Right atrium auricular region (tissue), 2 donors: ENCODE measurements at regions not wholly inside any gene's neighbourhood (a gene's known extent, or its start where the extent isn't known, plus 50 kb on each side); places are given as distances from the start of the nearest gene placed in this dataset.

Experiments
- DNase-seq: peaks from one replicate; pipeline ENCODE4 v3.0.0-alpha.2; 2019; ENCODE audit warnings: low spot score
- H3K27ac ChIP-seq, 2 donors: fragments of 200-600 bp; sonication (generic); 1 replicate in 1 of 2; 2 replicates in 1 of 2; pipeline ENCODE4 v1.5.1; 2016 to 2019
- H3K27me3 ChIP-seq, 2 donors: fragments of 200-600 bp; sonication (generic); one replicate each; pipeline versions ENCODE4 v1.5.1 to v1.6.0; 2017 to 2019
- H3K36me3 ChIP-seq: fragments of 200-600 bp; sonication (generic); one replicate; pipeline ENCODE4 v1.5.1; 2016
- H3K4me1 ChIP-seq, 2 donors: fragments of 200-600 bp; sonication (generic); one replicate each; pipeline versions ENCODE4 v1.5.1 to v1.6.0; 2017 to 2019
- H3K4me3 ChIP-seq, 2 donors: fragments of 200-600 bp; sonication (generic); 1 replicate in 1 of 2; 2 replicates in 1 of 2; pipeline ENCODE4 v1.5.1; 2017 to 2019; ENCODE audit warnings: mild to moderate bottlenecking in 1 of 2, moderate library complexity in 1 of 2
- H3K9me3 ChIP-seq, 2 donors: fragments of 200-600 bp; sonication (generic); one replicate each; pipeline ENCODE4 v1.5.1; 2019
- CTCF ChIP-seq, 2 donors: fragments of 200-600 bp; sonication (generic); IDR thresholded peaks; one replicate each; pipeline ENCODE4 v1.5.1; 2019; ENCODE audit warnings: antibody characterized with exemption in 2 of 2

DNA sequence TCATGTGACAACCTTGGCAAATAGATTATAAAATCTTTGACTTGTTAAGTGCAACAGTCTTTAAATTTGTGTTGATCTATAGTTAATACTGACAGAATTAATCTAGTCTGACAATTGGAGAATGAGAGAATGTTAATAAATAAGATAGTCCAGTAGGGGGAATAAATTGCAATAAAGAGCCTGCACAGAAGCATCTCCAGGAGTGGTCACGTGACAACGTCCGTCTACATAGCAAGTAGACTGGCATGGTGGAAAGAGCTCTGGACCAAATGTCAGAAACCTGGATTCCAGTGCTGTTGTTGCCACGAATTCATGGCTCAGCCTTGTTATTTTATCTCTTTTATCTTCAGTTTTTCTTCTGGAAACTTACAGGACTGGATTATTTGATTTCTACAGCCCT lies 436.5 kb downstream of the RAB28 start:
- H3K9me3 ChIP-seq: no peaks in the 10 kb centered on the region
- H3K36me3 ChIP-seq: no peaks in the 10 kb centered on the region
- no peaks in the 10 kb centered on the region for H3K4me1 ChIP-seq
- no peak for TF ChIP-seq CTCF (IDR thresholded peaks at IDR 0.05)
- no peak overlapping the region for H3K4me3 ChIP-seq
- H3K27ac ChIP-seq: no peak overlapping the region
- DNase-seq: no peak
- no peaks in the 10 kb centered on the region for H3K27me3 ChIP-seq

GRCh38 chr4:13036841-13037240 lies 447.3 kb downstream of the RAB28 start:
- no peak for DNase-seq
- Histone ChIP-seq H3K4me1 (no peaks in the 10 kb centered on the region), H3K9me3 (no peaks in the 10 kb centered on the region), H3K36me3 (no peaks in the 10 kb centered on the region), H3K4me3 (no peak overlapping the region), H3K27ac (no peak overlapping the region), H3K27me3 (no peaks in the 10 kb centered on the region)
- TF ChIP-seq CTCF (IDR thresholded peaks at IDR 0.05): no peak

DNA sequence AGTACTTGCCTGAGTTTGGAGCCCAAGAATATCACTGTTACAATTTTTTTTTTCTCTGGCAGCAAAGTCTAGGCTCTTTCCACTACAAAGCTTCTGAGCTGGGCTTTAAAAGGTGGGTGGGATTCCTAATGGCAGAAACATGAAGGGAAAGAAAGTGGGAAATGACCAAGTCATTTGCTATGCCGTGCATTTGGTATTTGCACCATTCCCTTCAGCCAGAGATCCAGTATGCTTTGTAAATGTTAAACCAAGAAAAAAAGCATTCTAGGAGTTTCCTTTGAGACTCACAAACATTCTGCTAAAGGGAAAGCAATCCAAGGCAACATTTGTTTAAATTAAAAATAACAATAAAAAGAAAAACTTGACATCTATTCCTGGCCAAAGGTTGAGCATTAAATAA lies 451.2 kb downstream of the RAB28 start:
- Histone ChIP-seq H3K9me3 (no peaks in the 10 kb centered on the region), H3K27me3 (no peaks in the 10 kb centered on the region), H3K4me1 (no peaks in the 10 kb centered on the region), H3K4me3 (no peak overlapping the region), H3K36me3 (no peaks in the 10 kb centered on the region), H3K27ac (no peak overlapping the region)
- DNase-seq: no peak
- no peak for TF ChIP-seq CTCF (IDR thresholded peaks at IDR 0.05)

- H3K4me3 ChIP-seq: no peak overlapping the region
- no peak overlapping the region for H3K27ac ChIP-seq
- H3K9me3 ChIP-seq: no peaks in the 10 kb centered on the region
- H3K4me1 ChIP-seq: no peaks in the 10 kb centered on the region
- H3K27me3 ChIP-seq: no peaks in the 10 kb centered on the region
- no peak for TF ChIP-seq CTCF (IDR thresholded peaks at IDR 0.05)
- H3K36me3 ChIP-seq: no peaks in the 10 kb centered on the region
- no peak for DNase-seq
Measured at GRCh38 chr4:13024147-13025105, 459.7 kb downstream of the RAB28 start.

GRCh38 chr4:13007802-13008470 lies 476.2 kb downstream of the RAB28 start:
- Histone ChIP-seq H3K4me1 (no peaks in the 10 kb centered on the region), H3K36me3 (no peaks in the 10 kb centered on the region), H3K27ac (no peak overlapping the region), H3K27me3 (no peaks in the 10 kb centered on the region), H3K9me3 (no peaks in the 10 kb centered on the region), H3K4me3 (no peak overlapping the region)
- DNase-seq: no peak
- no peak for TF ChIP-seq CTCF (IDR thresholded peaks at IDR 0.05)
